Testis (tissue), 2 donors: ENCODE measurements at regions not wholly inside any gene's neighbourhood (a gene's known extent, or its start where the extent isn't known, plus 50 kb on each side); places are given as distances from the start of the nearest gene placed in this dataset.

ENCODE experiments used
- POLR2A ChIP-seq: fragments of 450-650 bp; IDR thresholded peaks from one replicate; pipeline ENCODE4 v1.6.1; 2017; ENCODE audit warnings: antibody characterized with exemption, mild to moderate bottlenecking, moderate library complexity
- TF ChIP-seq, protein P1 (sequence below), 3 experiments: fragments of 450-650 bp in 2 of 3; fragments of 200-600 bp in 1 of 3; sonication (generic) in 1 of 3; IDR thresholded peaks; one replicate each; pipeline ENCODE4 v1.5.1; 2016 to 2019; ENCODE audit warnings: antibody characterized with exemption in 3 of 3, mild to moderate bottlenecking in 2 of 3, moderate library complexity in 1 of 3

DNA sequence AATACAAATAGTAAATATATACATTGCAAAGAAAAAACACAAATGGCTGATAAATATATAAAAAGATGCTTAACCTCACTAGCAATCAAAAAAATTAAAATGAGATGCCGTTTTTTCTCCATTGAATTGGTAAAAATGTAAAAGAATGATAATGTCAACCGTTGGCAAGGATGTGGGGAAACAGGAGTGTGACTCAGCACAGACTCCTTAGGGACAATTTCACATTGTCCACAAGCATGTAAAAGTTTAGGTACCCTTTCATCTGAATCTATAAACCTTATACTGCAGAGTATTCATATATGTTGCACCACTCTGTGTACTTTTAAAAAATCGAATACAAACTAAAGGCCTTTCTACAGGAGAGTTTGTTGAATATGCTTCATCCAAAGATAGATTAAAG lies 143.1 kb upstream of the RREB1 start:
- TF ChIP-seq, protein P1, sequence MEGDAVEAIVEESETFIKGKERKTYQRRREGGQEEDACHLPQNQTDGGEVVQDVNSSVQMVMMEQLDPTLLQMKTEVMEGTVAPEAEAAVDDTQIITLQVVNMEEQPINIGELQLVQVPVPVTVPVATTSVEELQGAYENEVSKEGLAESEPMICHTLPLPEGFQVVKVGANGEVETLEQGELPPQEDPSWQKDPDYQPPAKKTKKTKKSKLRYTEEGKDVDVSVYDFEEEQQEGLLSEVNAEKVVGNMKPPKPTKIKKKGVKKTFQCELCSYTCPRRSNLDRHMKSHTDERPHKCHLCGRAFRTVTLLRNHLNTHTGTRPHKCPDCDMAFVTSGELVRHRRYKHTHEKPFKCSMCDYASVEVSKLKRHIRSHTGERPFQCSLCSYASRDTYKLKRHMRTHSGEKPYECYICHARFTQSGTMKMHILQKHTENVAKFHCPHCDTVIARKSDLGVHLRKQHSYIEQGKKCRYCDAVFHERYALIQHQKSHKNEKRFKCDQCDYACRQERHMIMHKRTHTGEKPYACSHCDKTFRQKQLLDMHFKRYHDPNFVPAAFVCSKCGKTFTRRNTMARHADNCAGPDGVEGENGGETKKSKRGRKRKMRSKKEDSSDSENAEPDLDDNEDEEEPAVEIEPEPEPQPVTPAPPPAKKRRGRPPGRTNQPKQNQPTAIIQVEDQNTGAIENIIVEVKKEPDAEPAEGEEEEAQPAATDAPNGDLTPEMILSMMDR (IDR thresholded peaks at IDR 0.05), result no peak
- no peak for TF ChIP-seq POLR2A
